Progenitor cell of endocrine pancreas (in vitro differentiated cells): ENCODE measurements at regions not wholly inside any gene's neighbourhood (a gene's known extent, or its start where the extent isn't known, plus 50 kb on each side); places are given as distances from the start of the nearest gene placed in this dataset.

Experiments
- DNase-seq: peaks from one replicate; pipeline ENCODE4 v3.0.0; 2021; ENCODE audit warnings: low spot score; ENCODE audit not compliant: unreplicated experiment
- H3K27ac Mint-ChIP-seq: 2 replicates; pipeline ENCODE4 v1.8.0; 2021; ENCODE audit warnings: mild to moderate bottlenecking, moderate library complexity, mixed read lengths
- H3K27me3 Mint-ChIP-seq: 2 replicates; pipeline ENCODE4 v1.8.0; 2021; ENCODE audit warnings: mixed read lengths
- H3K36me3 Mint-ChIP-seq: 2 replicates; pipeline ENCODE4 v1.8.0; 2022; ENCODE audit warnings: mixed read lengths; ENCODE audit not compliant: insufficient read depth
- H3K4me1 Mint-ChIP-seq: 2 replicates; pipeline ENCODE4 v1.8.0; 2021; ENCODE audit warnings: low read depth, mixed read lengths
- H3K4me3 Mint-ChIP-seq: 2 replicates; pipeline ENCODE4 v1.8.0; 2021; ENCODE audit warnings: low read depth, mild to moderate bottlenecking, moderate library complexity, mixed read lengths
- H3K9me3 Mint-ChIP-seq: 2 replicates; pipeline ENCODE4 v1.8.0; 2021; ENCODE audit warnings: low read depth, mixed read lengths
- CTCF ChIP-seq: fragments of 200-600 bp; sonication (generic); IDR thresholded peaks from one replicate; pipeline ENCODE4 v1.5.0; 2021; ENCODE audit warnings: antibody characterized with exemption, mild to moderate bottlenecking; ENCODE audit not compliant: unreplicated experiment

GRCh38 chr7:97541188-97541587 lies 190.7 kb upstream of the TAC1 start:
- Mint-ChIP-seq H3K27me3 (no peaks in the 10 kb centered on the region), H3K4me1 (no peaks in the 10 kb centered on the region), H3K4me3 (no peak overlapping the region), H3K36me3 (no peaks in the 10 kb centered on the region), H3K27ac (no peak overlapping the region), H3K9me3 (no peaks in the 10 kb centered on the region)
- DNase-seq, result no peak
- no peak for TF ChIP-seq CTCF

- Mint-ChIP-seq H3K4me1 (no peaks in the 10 kb centered on the region), H3K4me3 (no peak overlapping the region), H3K27ac (no peak overlapping the region), H3K27me3 (no peaks in the 10 kb centered on the region), H3K9me3 (peaks cover 9% of the 10 kb centered on the region), H3K36me3 (no peaks in the 10 kb centered on the region)
- no peak for TF ChIP-seq CTCF
- no peak for DNase-seq
Measured at GRCh38 chr7:97555857-97556421, 175.9 kb upstream of the TAC1 start.

- H3K9me3 Mint-ChIP-seq, result peaks cover 2% of the 10 kb centered on the region
- DNase-seq, result no peak
- H3K4me3 Mint-ChIP-seq, result no peak overlapping the region
- no peak for TF ChIP-seq CTCF
- H3K27ac Mint-ChIP-seq, result no peak overlapping the region
- H3K27me3 Mint-ChIP-seq, result peaks cover 2% of the 10 kb centered on the region
- no peaks in the 10 kb centered on the region for H3K4me1 Mint-ChIP-seq
- H3K36me3 Mint-ChIP-seq, result no peaks in the 10 kb centered on the region
Measured at GRCh38 chr7:97565665-97566064, 166.2 kb upstream of the TAC1 start.

GRCh38 chr7:97573065-97573464 lies 158.8 kb upstream of the TAC1 start:
- TF ChIP-seq CTCF, result no peak
- peaks cover 2% of the 10 kb centered on the region for H3K27me3 Mint-ChIP-seq
- no peak overlapping the region for H3K4me3 Mint-ChIP-seq

GRCh38 chr7:97576043-97576442 lies 155.8 kb upstream of the TAC1 start:
- DNase-seq, result no peak
- no peak for TF ChIP-seq CTCF
- H3K9me3 Mint-ChIP-seq, result no peaks in the 10 kb centered on the region
- H3K27me3 Mint-ChIP-seq, result no peaks in the 10 kb centered on the region
- no peaks in the 10 kb centered on the region for H3K4me1 Mint-ChIP-seq
- no peaks in the 10 kb centered on the region for H3K36me3 Mint-ChIP-seq
- H3K4me3 Mint-ChIP-seq, result no peak overlapping the region
- H3K27ac Mint-ChIP-seq, result no peak overlapping the region

More at GRCh38 chr7:97573065-97573464, 158.8 kb upstream of the TAC1 start:
- no peak for DNase-seq
- H3K36me3 Mint-ChIP-seq, result no peaks in the 10 kb centered on the region
- no peak overlapping the region for H3K27ac Mint-ChIP-seq
- H3K9me3 Mint-ChIP-seq, result no peaks in the 10 kb centered on the region
- no peaks in the 10 kb centered on the region for H3K4me1 Mint-ChIP-seq
